ENCODE measurements at regions not wholly inside any gene's neighbourhood (a gene's known extent, or its start where the extent isn't known, plus 50 kb on each side); places are given as distances from the start of the nearest gene placed in this dataset.

GRCh38 chrY:15440021-15440695, 915.8 kb downstream of the NLGN4Y start:
- H3K4me3 ChIP-seq (replicated peaks; ENCODE audit: low read depth, low read length): no peak overlapping the region
- DNase-seq (ENCODE audit: low read depth): no peak

DNA sequence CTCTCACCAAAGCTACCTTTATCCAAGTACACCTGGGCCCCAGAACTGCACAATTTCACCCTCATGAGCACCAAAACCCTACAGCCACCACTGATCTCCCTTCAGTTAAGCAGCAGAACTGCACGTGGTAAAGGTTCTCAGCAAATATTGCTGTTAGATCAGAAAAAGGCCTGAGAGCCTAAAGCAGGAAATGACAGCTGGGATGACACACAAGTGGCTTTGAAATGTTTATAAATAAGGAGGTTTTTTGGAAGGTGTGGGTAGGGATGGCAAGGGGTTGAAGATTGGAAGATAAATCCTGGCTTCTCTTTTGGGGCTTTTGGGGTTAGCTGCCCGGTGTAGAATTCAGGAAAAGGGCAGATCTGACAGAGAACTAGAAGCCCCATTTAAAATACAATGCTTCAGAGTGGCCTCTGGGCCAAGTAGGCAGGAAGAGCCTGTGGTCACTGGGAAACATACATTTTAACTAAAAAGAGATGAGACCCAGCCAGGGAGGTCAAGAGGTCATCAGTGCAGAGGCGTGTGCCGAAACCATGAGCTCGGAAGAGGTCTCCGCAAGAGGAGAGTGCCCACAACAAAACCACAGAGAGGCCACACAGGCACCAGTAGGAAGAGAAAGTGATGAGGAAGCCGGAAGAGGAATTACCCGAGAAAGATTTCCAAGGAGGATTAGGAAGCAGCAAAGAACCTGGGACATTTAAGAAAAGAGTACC, 916.5 kb downstream of the NLGN4Y start:
- no peak for DNase-seq (ENCODE audit: low read depth)
- TF ChIP-seq CTCF (IDR thresholded peaks at IDR 0.05; ENCODE audit: low read length, missing control alignments): no peak

More at GRCh38 chrY:15440021-15440695, 915.8 kb downstream of the NLGN4Y start:
- TF ChIP-seq CTCF (IDR thresholded peaks at IDR 0.05; ENCODE audit: low read length, missing control alignments): no peak

DNA sequence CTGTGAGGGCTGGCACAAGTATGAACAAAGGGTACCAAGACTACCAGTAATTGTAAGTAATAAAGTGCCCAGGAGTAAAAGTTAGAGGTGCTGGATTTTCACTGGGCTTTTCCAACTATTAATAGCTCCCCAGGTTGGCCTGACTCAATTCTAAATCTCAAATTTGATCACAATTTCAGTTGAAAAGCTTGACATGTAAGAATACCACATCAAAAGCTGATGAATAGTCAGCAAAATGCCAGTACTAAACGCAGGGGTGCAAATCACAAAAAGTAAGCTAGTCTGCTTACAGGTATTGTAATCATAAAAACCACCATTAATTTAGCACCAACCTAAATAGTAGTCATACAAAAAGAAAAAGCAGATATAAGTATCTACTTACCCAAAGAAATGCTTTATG, 917.5 kb downstream of the NLGN4Y start:
- no peak overlapping the region for H3K4me3 ChIP-seq (replicated peaks; ENCODE audit: low read depth, low read length)
- TF ChIP-seq CTCF (IDR thresholded peaks at IDR 0.05; ENCODE audit: low read length, missing control alignments): no peak
- DNase-seq (ENCODE audit: low read depth): no peak

More for the DNA sequence above, 916.5 kb downstream of the NLGN4Y start:
- H3K4me3 ChIP-seq (replicated peaks; ENCODE audit: low read depth, low read length): no peak overlapping the region

- H3K4me3 ChIP-seq (replicated peaks; ENCODE audit: low read depth, low read length): no peak overlapping the region
- TF ChIP-seq CTCF (IDR thresholded peaks at IDR 0.05; ENCODE audit: low read length, missing control alignments): no peak
- DNase-seq (ENCODE audit: low read depth): no peak
Observed at GRCh38 chrY:15445871-15446270, 921.5 kb downstream of the NLGN4Y start.

DNA sequence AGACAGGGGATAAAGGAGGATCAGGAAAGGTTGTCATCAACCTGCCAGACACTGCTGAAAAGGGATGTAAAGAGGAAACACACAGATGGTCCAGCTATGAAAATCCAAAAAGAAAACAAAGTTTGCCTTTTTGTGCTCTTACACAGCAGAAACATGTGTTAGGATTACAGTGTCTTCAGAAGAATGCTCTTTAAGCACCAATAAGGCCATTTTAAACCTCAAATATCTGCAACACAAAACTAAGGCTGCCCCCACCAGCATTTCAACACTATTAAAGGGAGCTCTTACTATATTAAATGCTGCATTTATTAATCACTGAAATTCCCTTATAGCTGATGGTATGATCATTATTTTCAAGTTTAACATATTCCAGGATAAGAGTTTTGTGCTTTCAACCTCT, 922.5 kb downstream of the NLGN4Y start:
- no peak for DNase-seq (ENCODE audit: low read depth)
- no peak overlapping the region for H3K4me3 ChIP-seq (replicated peaks; ENCODE audit: low read depth, low read length)
- TF ChIP-seq CTCF (IDR thresholded peaks at IDR 0.05; ENCODE audit: low read length, missing control alignments): no peak

GRCh38 chrY:15447959-15448358, 923.6 kb downstream of the NLGN4Y start:
- DNase-seq (ENCODE audit: low read depth): no peak
- no peak overlapping the region for H3K4me3 ChIP-seq (replicated peaks; ENCODE audit: low read depth, low read length)
- TF ChIP-seq CTCF (IDR thresholded peaks at IDR 0.05; ENCODE audit: low read length, missing control alignments): no peak
